ENCODE measurements at regions not wholly inside any gene's neighbourhood (a gene's known extent, or its start where the extent isn't known, plus 50 kb on each side); places are given as distances from the start of the nearest gene placed in this dataset.

DNA sequence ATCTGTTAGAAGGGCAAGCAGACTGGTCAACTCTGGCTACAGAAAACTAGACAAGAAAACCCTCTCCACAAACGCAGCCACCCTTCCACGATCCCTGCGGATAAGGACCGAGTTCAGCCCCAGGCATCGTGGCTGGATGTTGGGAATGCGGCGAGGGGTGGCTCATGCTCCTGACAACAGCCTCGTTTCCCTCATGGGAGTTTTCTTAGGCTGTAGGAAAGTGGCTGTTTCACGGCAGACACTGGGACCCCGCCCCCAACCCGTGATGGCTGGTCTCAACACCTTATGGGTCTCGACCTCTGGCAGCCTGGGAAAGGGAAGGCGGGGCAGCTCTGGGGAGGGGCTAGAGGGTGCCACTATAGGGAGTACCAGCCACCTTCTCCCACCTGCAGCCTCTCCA, 123.3 kb downstream of the RFLNA start:
- no peaks in the 10 kb centered on the region for H3K9me2 ChIP-seq (replicated peaks; ENCODE audit: low read depth, low read length)
- no peak overlapping the region for H2AFZ ChIP-seq (ENCODE audit: low read length)
- no peak overlapping the region for H3K4me2 ChIP-seq (ENCODE audit: low read depth, low read length, poor library complexity, severe bottlenecking)
- no peaks in the 10 kb centered on the region for H3K79me2 ChIP-seq (ENCODE audit: insufficient read depth, low read length)
- no peaks in the 10 kb centered on the region for H3K9me3 ChIP-seq (ENCODE audit: insufficient read depth, low read depth, low read length)
- no peak overlapping the region for H3K4me3 ChIP-seq (ENCODE audit: low read length, poor library complexity, severe bottlenecking)
- H3K4me1 ChIP-seq (ENCODE audit: insufficient read depth, low read length, poor library complexity, severe bottlenecking): no peaks in the 10 kb centered on the region
- H3K9ac ChIP-seq (ENCODE audit: low read depth, low read length, poor library complexity, severe bottlenecking): no peak overlapping the region
- H3K27me3 ChIP-seq (ENCODE audit: insufficient read depth, low read length, poor library complexity, severe bottlenecking): no peaks in the 10 kb centered on the region
- TF ChIP-seq EZH2phosphoT487 (IDR thresholded peaks at IDR 0.05; ENCODE audit: borderline replicate concordance): no peak
- TF ChIP-seq, protein P1, sequence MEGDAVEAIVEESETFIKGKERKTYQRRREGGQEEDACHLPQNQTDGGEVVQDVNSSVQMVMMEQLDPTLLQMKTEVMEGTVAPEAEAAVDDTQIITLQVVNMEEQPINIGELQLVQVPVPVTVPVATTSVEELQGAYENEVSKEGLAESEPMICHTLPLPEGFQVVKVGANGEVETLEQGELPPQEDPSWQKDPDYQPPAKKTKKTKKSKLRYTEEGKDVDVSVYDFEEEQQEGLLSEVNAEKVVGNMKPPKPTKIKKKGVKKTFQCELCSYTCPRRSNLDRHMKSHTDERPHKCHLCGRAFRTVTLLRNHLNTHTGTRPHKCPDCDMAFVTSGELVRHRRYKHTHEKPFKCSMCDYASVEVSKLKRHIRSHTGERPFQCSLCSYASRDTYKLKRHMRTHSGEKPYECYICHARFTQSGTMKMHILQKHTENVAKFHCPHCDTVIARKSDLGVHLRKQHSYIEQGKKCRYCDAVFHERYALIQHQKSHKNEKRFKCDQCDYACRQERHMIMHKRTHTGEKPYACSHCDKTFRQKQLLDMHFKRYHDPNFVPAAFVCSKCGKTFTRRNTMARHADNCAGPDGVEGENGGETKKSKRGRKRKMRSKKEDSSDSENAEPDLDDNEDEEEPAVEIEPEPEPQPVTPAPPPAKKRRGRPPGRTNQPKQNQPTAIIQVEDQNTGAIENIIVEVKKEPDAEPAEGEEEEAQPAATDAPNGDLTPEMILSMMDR (conservative IDR thresholded peaks at IDR 0.05; ENCODE audit: low read length): no peak
- H4K20me1 ChIP-seq (ENCODE audit: insufficient read depth, low read length, poor library complexity, severe bottlenecking): peaks cover 5% of the 10 kb centered on the region
- peaks cover 51% of the 10 kb centered on the region; the same call in 1 of the 2 replicates for H3K36me3 ChIP-seq (ENCODE audit: insufficient read depth, low read length)
- no peaks in the 10 kb centered on the region for H3F3A ChIP-seq (ENCODE audit: low read depth)

DNA sequence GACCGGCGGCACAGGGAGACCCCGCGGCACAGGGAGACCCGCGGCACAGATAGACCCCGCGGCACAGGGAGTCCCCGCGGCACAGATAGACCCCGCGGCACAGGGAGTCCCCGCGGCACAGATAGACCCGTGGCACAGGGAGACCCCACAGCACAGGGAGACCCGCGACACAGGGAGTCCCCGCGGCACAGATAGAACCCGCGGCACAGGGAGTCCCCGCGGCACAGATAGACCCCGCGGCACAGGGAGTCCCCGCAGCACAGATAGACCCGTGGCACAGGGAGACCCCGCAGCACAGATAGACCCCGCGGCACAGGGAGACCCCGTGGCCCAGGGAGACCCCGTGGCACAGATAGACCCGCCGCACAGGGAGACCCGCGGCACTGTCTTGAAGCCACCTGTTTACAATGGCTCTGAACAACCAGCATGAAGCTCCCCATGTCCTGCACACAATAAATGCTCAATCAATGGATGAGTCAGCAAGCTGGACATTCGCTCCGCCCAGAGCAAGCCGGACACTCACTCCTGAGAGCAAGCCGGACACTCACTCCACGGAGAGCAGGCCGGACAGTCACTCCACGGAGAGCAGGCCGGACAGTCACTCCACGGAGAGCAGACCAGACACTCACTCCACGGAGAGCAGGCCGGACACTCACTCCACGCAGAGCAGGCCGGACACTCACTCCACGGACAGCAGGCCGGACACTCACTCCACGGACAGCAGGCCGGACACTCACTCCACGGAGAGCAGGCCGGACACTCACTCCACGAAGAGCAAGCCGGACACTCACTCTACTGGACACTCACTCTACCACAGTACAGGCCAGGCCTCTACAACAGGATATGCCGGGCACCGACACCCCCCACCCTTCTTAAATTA, 121.9 kb downstream of the RFLNA start:
- peaks cover 5% of the 10 kb centered on the region for H4K20me1 ChIP-seq (ENCODE audit: insufficient read depth, low read length, poor library complexity, severe bottlenecking)
- H3K9me2 ChIP-seq (replicated peaks; ENCODE audit: low read depth, low read length): no peaks in the 10 kb centered on the region
- 0 out of 2 replicates have a peak, but pooled peaks cover 4% of the 10 kb centered on the region for H3K79me2 ChIP-seq (ENCODE audit: insufficient read depth, low read length)
- no peaks in the 10 kb centered on the region for H3K4me1 ChIP-seq (ENCODE audit: insufficient read depth, low read length, poor library complexity, severe bottlenecking)
- no peak overlapping the region for H3K4me3 ChIP-seq (ENCODE audit: low read length, poor library complexity, severe bottlenecking)
- H3K9ac ChIP-seq (ENCODE audit: low read depth, low read length, poor library complexity, severe bottlenecking): no peak overlapping the region
- H3K27me3 ChIP-seq (ENCODE audit: insufficient read depth, low read length, poor library complexity, severe bottlenecking): no peaks in the 10 kb centered on the region
- H3F3A ChIP-seq (ENCODE audit: low read depth): no peaks in the 10 kb centered on the region
- no peak overlapping the region for H2AFZ ChIP-seq (ENCODE audit: low read length)
- no peaks in the 10 kb centered on the region for H3K9me3 ChIP-seq (ENCODE audit: insufficient read depth, low read depth, low read length)
- no peak for TF ChIP-seq EZH2phosphoT487 (IDR thresholded peaks at IDR 0.05; ENCODE audit: borderline replicate concordance)
- TF ChIP-seq, protein P1 (conservative IDR thresholded peaks at IDR 0.05; ENCODE audit: low read length): no peak
- no peak overlapping the region for H3K4me2 ChIP-seq (ENCODE audit: low read depth, low read length, poor library complexity, severe bottlenecking)
- H3K36me3 ChIP-seq (ENCODE audit: insufficient read depth, low read length): peaks cover 56% of the 10 kb centered on the region; the same call in 1 of the 2 replicates

DNA sequence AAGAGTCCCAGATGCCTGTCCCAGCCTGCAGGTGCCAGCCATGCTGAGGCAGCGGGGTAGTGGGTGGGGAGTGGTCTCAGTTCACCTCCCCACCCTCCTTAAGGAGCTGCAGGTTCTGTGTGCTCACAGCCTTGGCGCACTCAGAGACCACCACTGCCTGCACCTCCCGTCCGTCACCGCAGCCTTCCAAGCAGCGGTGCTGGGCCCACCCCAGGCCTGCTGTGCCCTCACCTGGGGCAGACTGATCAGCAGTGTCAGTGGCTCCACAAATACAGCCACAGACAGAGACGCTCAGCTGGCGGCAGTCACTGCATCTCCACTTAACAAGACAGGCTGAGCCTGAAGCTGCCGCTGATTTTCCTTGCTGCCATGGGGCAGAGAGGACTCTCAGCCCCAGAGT, 120.2 kb downstream of the RFLNA start:
- no peaks in the 10 kb centered on the region for H3K27me3 ChIP-seq (ENCODE audit: insufficient read depth, low read length, poor library complexity, severe bottlenecking)
- H3K9me3 ChIP-seq (ENCODE audit: insufficient read depth, low read depth, low read length): no peaks in the 10 kb centered on the region
- H3K4me3 ChIP-seq (ENCODE audit: low read length, poor library complexity, severe bottlenecking): no peak overlapping the region
- H3K4me2 ChIP-seq (ENCODE audit: low read depth, low read length, poor library complexity, severe bottlenecking): no peak overlapping the region
- H3K79me2 ChIP-seq (ENCODE audit: insufficient read depth, low read length): peaks cover 5% of the 10 kb centered on the region; the same call in 1 of the 2 replicates
- H3K36me3 ChIP-seq (ENCODE audit: insufficient read depth, low read length): peaks cover 41% of the 10 kb centered on the region; the same call in 1 of the 2 replicates
- H2AFZ ChIP-seq (ENCODE audit: low read length): no peak overlapping the region
- H3F3A ChIP-seq (ENCODE audit: low read depth): no peaks in the 10 kb centered on the region
- H3K9ac ChIP-seq (ENCODE audit: low read depth, low read length, poor library complexity, severe bottlenecking): no peak overlapping the region
- H3K4me1 ChIP-seq (ENCODE audit: insufficient read depth, low read length, poor library complexity, severe bottlenecking): peaks cover 9% of the 10 kb centered on the region
- H4K20me1 ChIP-seq (ENCODE audit: insufficient read depth, low read length, poor library complexity, severe bottlenecking): peaks cover 12% of the 10 kb centered on the region
- TF ChIP-seq, protein P1 (conservative IDR thresholded peaks at IDR 0.05; ENCODE audit: low read length): no peak
- no peak for TF ChIP-seq EZH2phosphoT487 (IDR thresholded peaks at IDR 0.05; ENCODE audit: borderline replicate concordance)
- no peaks in the 10 kb centered on the region for H3K9me2 ChIP-seq (replicated peaks; ENCODE audit: low read depth, low read length)

All from Loucy (cell line).